Activated CD8-positive, alpha-beta T cell treated with anti-CD3 and anti-CD28 coated beads, Interleukin-2, amount 10 ng/mL, durations not matched to agents 7 days and 5 days (primary cell): ENCODE measurements at regions not wholly inside any gene's neighbourhood (a gene's known extent, or its start where the extent isn't known, plus 50 kb on each side); places are given as distances from the start of the nearest gene placed in this dataset.

Experiments
- ATAC-seq: fragments of 150-1000 bp; cut with Tn5 transposase; one replicate; pipeline ENCODE4 v1.10.0; 2021; ENCODE audit warnings: moderate library complexity
- CTCF ChIA-PET: fragments of 350-600 bp; sonication (Branson Sonifier 250); formaldehyde crosslinking; loops from one replicate; lab custom pipeline; 2021; ENCODE audit warnings: antibody characterized with exemption; lab: Charles Lee
- POLR2A ChIA-PET: fragments of 350-600 bp; sonication (Branson Sonifier 250); formaldehyde crosslinking; loops from one replicate; lab custom pipeline; 2021; ENCODE audit warnings: antibody characterized with exemption; lab: Charles Lee
- DNase-seq: peaks from one replicate; pipeline ENCODE4 v3.0.0-alpha.2; 2020
- H3K27ac Mint-ChIP-seq: one replicate; pipeline ENCODE4 v1.8.0; 2021; ENCODE audit warnings: mild to moderate bottlenecking, mixed read lengths
- H3K27me3 Mint-ChIP-seq: one replicate; pipeline ENCODE4 v1.8.0; 2021; ENCODE audit warnings: low read depth, mixed read lengths
- H3K36me3 Mint-ChIP-seq: one replicate; pipeline ENCODE4 v1.8.0; 2021; ENCODE audit warnings: low read depth, mixed read lengths
- H3K4me1 Mint-ChIP-seq: one replicate; pipeline ENCODE4 v1.8.0; 2021; ENCODE audit warnings: low read depth, mixed read lengths
- H3K4me3 Mint-ChIP-seq: one replicate; pipeline ENCODE4 v1.8.0; 2021; ENCODE audit warnings: mild to moderate bottlenecking, mixed read lengths
- H3K9me3 Mint-ChIP-seq: one replicate; pipeline ENCODE4 v1.8.0; 2022; ENCODE audit warnings: mixed read lengths; ENCODE audit not compliant: insufficient read depth

- DNase-seq (no peak), ATAC-seq (no peak)
- Mint-ChIP-seq H3K4me3 (no peak overlapping the region), H3K36me3 (no peaks in the 10 kb centered on the region), H3K27ac (no peak overlapping the region), H3K4me1 (peaks cover 3% of the 10 kb centered on the region), H3K27me3 (no peaks in the 10 kb centered on the region), H3K9me3 (no peaks in the 10 kb centered on the region)
- ChIA-PET CTCF (no interaction called here), POLR2A (no interaction called here)
These were observed 232.3 kb downstream of the OSR1 start for GRCh38 chr2:19125901-19126680.

- Mint-ChIP-seq H3K27me3 (no peaks in the 10 kb centered on the region), H3K4me3 (no peak overlapping the region), H3K4me1 (no peaks in the 10 kb centered on the region), H3K27ac (no peak overlapping the region), H3K36me3 (no peaks in the 10 kb centered on the region), H3K9me3 (no peaks in the 10 kb centered on the region)
- ChIA-PET CTCF (no interaction called here), POLR2A (no interaction called here)
- no peak for ATAC-seq
- DNase-seq: no peak
These were observed 234.3 kb downstream of the OSR1 start for GRCh38 chr2:19124135-19124534.

GRCh38 chr2:19123556-19123955 lies 234.9 kb downstream of the OSR1 start:
- H3K27me3 Mint-ChIP-seq: no peaks in the 10 kb centered on the region
- DNase-seq (no peak), ATAC-seq (no peak)
- H3K9me3 Mint-ChIP-seq: no peaks in the 10 kb centered on the region
- ChIA-PET CTCF (no interaction called here), POLR2A (no interaction called here)
- no peaks in the 10 kb centered on the region for H3K36me3 Mint-ChIP-seq
- H3K27ac Mint-ChIP-seq: no peak overlapping the region
- H3K4me3 Mint-ChIP-seq: no peak overlapping the region
- H3K4me1 Mint-ChIP-seq: no peaks in the 10 kb centered on the region

- ChIA-PET POLR2A (no interaction called here), CTCF (no interaction called here)
- no peak overlapping the region for H3K4me3 Mint-ChIP-seq
- no peak for ATAC-seq
- H3K4me1 Mint-ChIP-seq: no peaks in the 10 kb centered on the region
- H3K36me3 Mint-ChIP-seq: no peaks in the 10 kb centered on the region
- H3K27ac Mint-ChIP-seq: no peak overlapping the region
- H3K9me3 Mint-ChIP-seq: no peaks in the 10 kb centered on the region
- no peaks in the 10 kb centered on the region for H3K27me3 Mint-ChIP-seq
- DNase-seq: no peak
These were observed 236.2 kb downstream of the OSR1 start for GRCh38 chr2:19122220-19122619.

GRCh38 chr2:19120941-19121750 lies 237.3 kb downstream of the OSR1 start:
- CTCF ChIA-PET: no interaction called here
- Mint-ChIP-seq H3K27ac (no peak overlapping the region), H3K9me3 (no peaks in the 10 kb centered on the region), H3K36me3 (no peaks in the 10 kb centered on the region), H3K27me3 (no peaks in the 10 kb centered on the region), H3K4me3 (no peak overlapping the region), H3K4me1 (no peaks in the 10 kb centered on the region)
- no peak for DNase-seq
- ATAC-seq: no peak
- POLR2A ChIA-PET: no interaction called here

GRCh38 chr2:19120181-19120580 lies 238.2 kb downstream of the OSR1 start:
- DNase-seq (no peak), ATAC-seq (no peak)
- Mint-ChIP-seq H3K4me3 (no peak overlapping the region), H3K9me3 (no peaks in the 10 kb centered on the region), H3K27ac (no peak overlapping the region), H3K4me1 (no peaks in the 10 kb centered on the region), H3K27me3 (no peaks in the 10 kb centered on the region), H3K36me3 (no peaks in the 10 kb centered on the region)
- POLR2A ChIA-PET: no interaction called here
- CTCF ChIA-PET: no interaction called here

- ChIA-PET POLR2A (no interaction called here), CTCF (no interaction called here)
- H3K27ac Mint-ChIP-seq: no peak overlapping the region
- no peaks in the 10 kb centered on the region for H3K9me3 Mint-ChIP-seq
- no peaks in the 10 kb centered on the region for H3K4me1 Mint-ChIP-seq
- H3K36me3 Mint-ChIP-seq: no peaks in the 10 kb centered on the region
- no peak for DNase-seq
- no peak for ATAC-seq
- no peak overlapping the region for H3K4me3 Mint-ChIP-seq
- H3K27me3 Mint-ChIP-seq: no peaks in the 10 kb centered on the region
These were observed 239.0 kb downstream of the OSR1 start for GRCh38 chr2:19119326-19120001.

GRCh38 chr2:19116918-19117317 lies 241.5 kb downstream of the OSR1 start:
- Mint-ChIP-seq H3K9me3 (no peaks in the 10 kb centered on the region), H3K4me1 (no peaks in the 10 kb centered on the region), H3K4me3 (no peak overlapping the region), H3K36me3 (no peaks in the 10 kb centered on the region), H3K27ac (no peak overlapping the region), H3K27me3 (no peaks in the 10 kb centered on the region)
- no peak for ATAC-seq
- CTCF ChIA-PET: no interaction called here
- POLR2A ChIA-PET: no interaction called here
- no peak for DNase-seq

GRCh38 chr2:19114754-19115231 lies 243.6 kb downstream of the OSR1 start:
- CTCF ChIA-PET: no interaction called here
- Mint-ChIP-seq H3K27me3 (no peaks in the 10 kb centered on the region), H3K27ac (no peak overlapping the region), H3K4me1 (no peaks in the 10 kb centered on the region), H3K36me3 (no peaks in the 10 kb centered on the region), H3K9me3 (no peaks in the 10 kb centered on the region), H3K4me3 (no peak overlapping the region)
- DNase-seq: no peak
- POLR2A ChIA-PET: no interaction called here
- ATAC-seq: no peak

- DNase-seq (no peak), ATAC-seq (no peak)
- Mint-ChIP-seq H3K27me3 (no peaks in the 10 kb centered on the region), H3K4me3 (no peak overlapping the region), H3K4me1 (no peaks in the 10 kb centered on the region), H3K36me3 (no peaks in the 10 kb centered on the region), H3K27ac (no peak overlapping the region), H3K9me3 (no peaks in the 10 kb centered on the region)
- POLR2A ChIA-PET: no interaction called here
- CTCF ChIA-PET: no interaction called here
These were observed 244.3 kb downstream of the OSR1 start for GRCh38 chr2:19114126-19114525.

- ChIA-PET CTCF (interaction anchor here (0.7 kb wide), 1 partner anchor 56 kb away, joined by 3 read pairs; no protein-coding TSS in a partner anchor), POLR2A (no interaction called here)
- Mint-ChIP-seq H3K9me3 (peaks cover 3% of the 10 kb centered on the region), H3K27ac (no peak overlapping the region), H3K36me3 (no peaks in the 10 kb centered on the region), H3K4me3 (no peak overlapping the region), H3K4me1 (no peaks in the 10 kb centered on the region), H3K27me3 (no peaks in the 10 kb centered on the region)
- no peak for DNase-seq
- no peak for ATAC-seq
These were observed 247.1 kb downstream of the OSR1 start for GRCh38 chr2:19111354-19111753.

- no peak for ATAC-seq
- no peaks in the 10 kb centered on the region for H3K27me3 Mint-ChIP-seq
These were observed 248.9 kb downstream of the OSR1 start for GRCh38 chr2:19109518-19109917.

More at GRCh38 chr2:19109518-19109917, 248.9 kb downstream of the OSR1 start:
- DNase-seq: no peak
- Mint-ChIP-seq H3K4me1 (no peaks in the 10 kb centered on the region), H3K4me3 (no peak overlapping the region), H3K36me3 (no peaks in the 10 kb centered on the region), H3K9me3 (peaks cover 3% of the 10 kb centered on the region), H3K27ac (no peak overlapping the region)
- CTCF ChIA-PET: no interaction called here
- POLR2A ChIA-PET: no interaction called here
